Spleen (tissue), 11 donors: ENCODE measurements at regions not wholly inside any gene's neighbourhood (a gene's known extent, or its start where the extent isn't known, plus 50 kb on each side); places are given as distances from the start of the nearest gene placed in this dataset.

Experiments used
- DNase-seq: peaks from one replicate; pipeline ENCODE4 v3.0.0-alpha.2; 2020
- H3K27ac ChIP-seq, 8 donors: fragments of 200-600 bp; sonication (generic) in 7 of 8; 1 replicate in 4 of 8; 2 replicates in 4 of 8; pipeline versions ENCODE4 v1.5.0 to v1.8.0; 2016 to 2021; ENCODE audit warnings: inconsistent platforms in 4 of 8, mild to moderate bottlenecking in 4 of 8, moderate library complexity in 1 of 8
- H3K27me3 ChIP-seq, 7 donors: fragments of 200-600 bp; sonication (generic) in 6 of 7; replicated peaks in 1 of 7; 1 replicate in 4 of 7; 2 replicates in 3 of 7; pipeline versions ENCODE4 v1.5.0 to v1.8.0; 2016 to 2021; ENCODE audit warnings: inconsistent platforms in 3 of 7, mild to moderate bottlenecking in 1 of 7
- H3K36me3 ChIP-seq, 6 donors: fragments of 200-600 bp; sonication (generic) in 5 of 6; 1 replicate in 4 of 6; 2 replicates in 2 of 6; pipeline versions ENCODE4 v1.5.0 to v1.8.0; 2016 to 2021; ENCODE audit warnings: inconsistent platforms in 2 of 6
- H3K4me1 ChIP-seq, 6 donors: fragments of 200-600 bp; sonication (generic) in 5 of 6; 1 replicate in 3 of 6; 2 replicates in 3 of 6; pipeline versions ENCODE4 v1.5.0 to v1.8.0; 2016 to 2021; ENCODE audit warnings: inconsistent platforms in 3 of 6
- H3K4me3 ChIP-seq, 8 donors: fragments of 200-600 bp; sonication (generic) in 7 of 8; 1 replicate in 4 of 8; 2 replicates in 4 of 8; pipeline versions ENCODE4 v1.5.0 to v1.8.0; 2016 to 2021; ENCODE audit warnings: inconsistent platforms in 4 of 8, mild to moderate bottlenecking in 4 of 8, moderate library complexity in 2 of 8
- H3K9me3 ChIP-seq, 8 donors: fragments of 200-600 bp; sonication (generic) in 7 of 8; 1 replicate in 4 of 8; 2 replicates in 4 of 8; pipeline versions ENCODE4 v1.5.0 to v1.8.0; 2016 to 2021; ENCODE audit warnings: inconsistent platforms in 4 of 8
- POLR2A ChIP-seq, 3 donors: fragments of 450-650 bp; IDR thresholded peaks; one replicate each; pipeline ENCODE4 v1.5.1; 2017; ENCODE audit warnings: antibody characterized with exemption in 3 of 3, mild to moderate bottlenecking in 1 of 3
- POLR2AphosphoS5 ChIP-seq, 3 donors: sonication (generic); formaldehyde crosslinking; IDR thresholded peaks; one replicate each; pipeline ENCODE4 v1.5.1; 2017; ENCODE audit warnings: antibody characterized with exemption in 3 of 3
- WGBS, 5 donors: extraction: QIAGEN DNeasy Blood & Tissue Kit in 3 of 5; methylation state at CpG; one replicate each; pipeline versions ENCODE4 v1.1.5 to v1.1.7; 2013 to 2018; 5-methylcytosine and 5-hydroxymethylcytosine counted together
- intact Hi-C: fragments of 100-400 bp; cut with DNase I; formaldehyde crosslinking; loops from one replicate; pipeline ENCODE4 v1.15.0; 2023; ENCODE audit warnings: low total_unique reads
- TF ChIP-seq, protein P1 (sequence below), 11 experiments: fragments of 200-600 bp in 7 of 11; fragments of 450-650 bp in 4 of 11; sonication (generic) in 4 of 11; IDR thresholded peaks in 8 of 11; conservative IDR thresholded peaks in 3 of 11; 1 replicate in 7 of 11; 2 replicates in 4 of 11; pipeline versions ENCODE4 v1.4.0 to v1.8.0; 2016 to 2021; ENCODE audit warnings: antibody characterized with exemption in 11 of 11, inconsistent platforms in 4 of 11, mild to moderate bottlenecking in 1 of 11
- donor health status: healthy with polysubstance abuse.
- donor health status: DM: no; HTN: no; CAD: no; lungs with moderate emphysema.
- donor health status: DM: no; HTN: no; CAD: no.
- donor health status: Bipolar disorder and iron deficiency.
- donor health status: healthy.
- donor health status: DM: no; HTN: no; CAD: no.
- donor health status: DM: yes; HTN: yes; CAD: no.

DNA sequence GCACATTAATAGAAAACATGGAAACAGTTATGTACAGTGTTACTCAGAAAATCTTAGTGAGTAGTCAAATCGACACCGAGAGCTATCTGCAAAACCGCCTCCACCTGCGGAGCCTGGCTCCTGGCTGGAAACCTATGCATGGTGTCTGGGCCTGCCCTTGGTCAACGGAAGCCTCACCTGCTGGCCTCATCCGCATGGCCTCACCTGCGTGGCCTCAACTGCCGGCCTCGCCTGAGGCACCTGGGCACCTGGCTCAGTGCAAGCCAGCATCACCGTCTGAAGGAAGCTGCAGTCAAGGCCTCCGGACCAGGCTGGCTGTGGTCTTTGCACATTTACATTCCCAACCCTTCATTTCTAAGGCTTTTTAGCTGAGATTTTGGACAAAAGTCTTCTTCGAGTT lies 352.1 kb downstream of the POM121L12 start:
- H3K36me3 ChIP-seq, result no peaks in the 10 kb centered on the region
- no peaks in the 10 kb centered on the region for H3K27me3 ChIP-seq
- intact Hi-C loops, result no loop called here
- TF ChIP-seq POLR2A (IDR thresholded peaks at IDR 0.05), result no peak
- TF ChIP-seq POLR2AphosphoS5 (IDR thresholded peaks at IDR 0.05), result no peak
- TF ChIP-seq, protein P1, sequence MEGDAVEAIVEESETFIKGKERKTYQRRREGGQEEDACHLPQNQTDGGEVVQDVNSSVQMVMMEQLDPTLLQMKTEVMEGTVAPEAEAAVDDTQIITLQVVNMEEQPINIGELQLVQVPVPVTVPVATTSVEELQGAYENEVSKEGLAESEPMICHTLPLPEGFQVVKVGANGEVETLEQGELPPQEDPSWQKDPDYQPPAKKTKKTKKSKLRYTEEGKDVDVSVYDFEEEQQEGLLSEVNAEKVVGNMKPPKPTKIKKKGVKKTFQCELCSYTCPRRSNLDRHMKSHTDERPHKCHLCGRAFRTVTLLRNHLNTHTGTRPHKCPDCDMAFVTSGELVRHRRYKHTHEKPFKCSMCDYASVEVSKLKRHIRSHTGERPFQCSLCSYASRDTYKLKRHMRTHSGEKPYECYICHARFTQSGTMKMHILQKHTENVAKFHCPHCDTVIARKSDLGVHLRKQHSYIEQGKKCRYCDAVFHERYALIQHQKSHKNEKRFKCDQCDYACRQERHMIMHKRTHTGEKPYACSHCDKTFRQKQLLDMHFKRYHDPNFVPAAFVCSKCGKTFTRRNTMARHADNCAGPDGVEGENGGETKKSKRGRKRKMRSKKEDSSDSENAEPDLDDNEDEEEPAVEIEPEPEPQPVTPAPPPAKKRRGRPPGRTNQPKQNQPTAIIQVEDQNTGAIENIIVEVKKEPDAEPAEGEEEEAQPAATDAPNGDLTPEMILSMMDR (IDR thresholded peaks at IDR 0.05 in 8 of 11, conservative IDR thresholded peaks at IDR 0.05 in 3 of 11), result no peak
- peaks cover 0 to 39% (median 24%) of the 10 kb centered on the region in 8 donors for H3K9me3 ChIP-seq
- no peaks in the 10 kb centered on the region for H3K4me1 ChIP-seq
- H3K4me3 ChIP-seq, result no peak overlapping the region
- H3K27ac ChIP-seq, result no peak overlapping the region
- WGBS, 5 donors, result 86 to 93% (median 90%) methylated on average over 12 of the region's 12 CpGs
- DNase-seq, result no peak

DNA sequence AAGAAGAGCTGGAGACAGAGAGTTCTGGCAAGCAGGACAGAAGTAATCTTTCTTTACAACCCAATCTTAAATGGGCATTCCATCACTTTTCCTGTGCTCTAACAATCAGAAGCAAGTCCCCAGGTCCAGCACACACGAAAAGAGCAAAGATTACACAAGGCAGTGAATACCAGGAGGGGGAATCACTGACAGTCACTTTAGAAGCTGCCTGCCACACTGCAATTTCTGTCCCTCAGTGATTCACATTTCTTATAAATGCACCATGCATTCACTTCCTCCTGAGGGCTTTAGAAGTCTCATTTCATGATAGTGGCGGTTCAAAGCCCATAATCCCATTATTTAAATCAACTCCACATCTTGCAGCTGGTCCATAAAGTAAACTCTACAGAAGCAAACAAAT lies 362.5 kb downstream of the POM121L12 start:
- H3K27me3 ChIP-seq, result no peaks in the 10 kb centered on the region
- peaks cover 0 to 31% (median 17%) of the 10 kb centered on the region in 8 donors for H3K9me3 ChIP-seq
- H3K4me3 ChIP-seq, result no peak overlapping the region
- DNase-seq, result no peak
- 52 to 83% (median 76%) methylated on average over 2 of the region's 2 CpGs for WGBS, 5 donors
- no peak overlapping the region for H3K27ac ChIP-seq
- H3K36me3 ChIP-seq, result no peaks in the 10 kb centered on the region
- no peak for TF ChIP-seq POLR2A (IDR thresholded peaks at IDR 0.05)
- no peak for TF ChIP-seq POLR2AphosphoS5 (IDR thresholded peaks at IDR 0.05)
- intact Hi-C loops, result no loop called here
- no peaks in the 10 kb centered on the region for H3K4me1 ChIP-seq

DNA sequence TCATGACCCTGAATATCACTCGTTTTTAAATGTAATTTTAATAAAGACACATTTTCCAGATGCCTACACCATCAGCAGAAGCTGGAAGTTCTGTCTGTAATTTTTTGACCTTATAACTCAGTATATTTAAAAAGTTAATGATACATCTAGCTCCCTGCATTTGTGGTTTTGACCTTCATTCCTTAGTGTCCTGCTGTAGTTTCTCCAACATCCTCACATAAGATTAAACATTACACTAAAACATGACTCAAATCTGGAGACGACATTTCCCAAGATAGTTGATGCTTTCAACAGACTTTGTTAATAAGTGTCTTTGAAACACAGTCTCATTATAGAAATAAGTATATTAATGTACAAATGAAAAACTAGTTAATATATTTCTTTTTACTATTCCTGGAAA lies 363.1 kb downstream of the POM121L12 start:
- intact Hi-C loops, result no loop called here
- TF ChIP-seq, protein P1 (IDR thresholded peaks at IDR 0.05 in 8 of 11, conservative IDR thresholded peaks at IDR 0.05 in 3 of 11), result no peak
- no peak for TF ChIP-seq POLR2AphosphoS5 (IDR thresholded peaks at IDR 0.05)
- no peak for TF ChIP-seq POLR2A (IDR thresholded peaks at IDR 0.05)
- no peaks in the 10 kb centered on the region for H3K27me3 ChIP-seq

DNA sequence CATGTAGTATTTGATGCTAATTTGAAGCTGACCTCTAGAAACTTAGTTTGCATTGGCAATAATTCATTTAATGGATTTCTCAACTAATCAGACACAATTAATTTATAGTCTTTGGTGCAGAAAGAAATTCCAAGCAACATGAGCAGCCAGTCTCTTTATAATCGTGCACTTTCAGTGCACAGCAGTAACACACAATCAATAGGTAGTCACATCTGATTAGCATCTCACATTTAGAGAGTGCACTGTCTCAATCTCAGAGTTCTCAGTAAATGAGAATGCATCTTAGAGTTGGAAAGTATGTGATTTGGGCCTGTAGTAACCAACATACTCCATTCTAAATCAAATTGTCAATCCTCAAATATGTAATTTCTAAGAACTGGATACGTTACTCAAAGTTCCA lies 377.6 kb downstream of the POM121L12 start:
- intact Hi-C loops, result no loop called here
- TF ChIP-seq, protein P1 (IDR thresholded peaks at IDR 0.05 in 8 of 11, conservative IDR thresholded peaks at IDR 0.05 in 3 of 11), result no peak
- TF ChIP-seq POLR2AphosphoS5 (IDR thresholded peaks at IDR 0.05) (no peak), POLR2A (IDR thresholded peaks at IDR 0.05) (no peak)

More for the DNA sequence above, 363.1 kb downstream of the POM121L12 start:
- Histone ChIP-seq H3K4me1 (no peaks in the 10 kb centered on the region), H3K36me3 (no peaks in the 10 kb centered on the region), H3K27ac (no peak overlapping the region), H3K4me3 (no peak overlapping the region), H3K9me3 (peaks cover 0 to 33% (median 17%) of the 10 kb centered on the region in 8 donors)
- 49 to 68% (median 62%) methylated on average over 2 of the region's 2 CpGs for WGBS, 5 donors
- no peak for DNase-seq

DNA sequence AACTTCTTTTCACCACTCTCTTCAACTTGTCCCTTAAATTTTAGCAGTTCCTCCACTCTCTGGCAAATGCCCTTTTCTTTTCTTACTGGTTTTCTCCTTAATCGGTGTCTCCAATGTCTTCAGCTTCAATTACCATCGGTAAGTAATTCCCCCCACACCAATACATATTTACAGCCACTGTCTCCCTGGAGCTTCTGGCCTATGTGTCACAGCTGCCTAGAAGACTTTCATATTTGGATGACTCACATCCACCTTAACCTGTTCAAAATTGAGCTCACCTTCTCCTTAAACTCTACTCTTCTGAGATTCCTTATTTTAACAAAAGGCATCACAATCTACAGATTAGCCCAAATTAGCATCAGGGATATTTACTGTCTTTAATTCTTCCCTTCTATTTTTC lies 380.4 kb downstream of the POM121L12 start:
- TF ChIP-seq, protein P1 (IDR thresholded peaks at IDR 0.05 in 8 of 11, conservative IDR thresholded peaks at IDR 0.05 in 3 of 11), result no peak
- TF ChIP-seq POLR2A (IDR thresholded peaks at IDR 0.05), result no peak
- no peak for TF ChIP-seq POLR2AphosphoS5 (IDR thresholded peaks at IDR 0.05)
- Histone ChIP-seq H3K27ac (no peak overlapping the region), H3K4me1 (no peaks in the 10 kb centered on the region), H3K4me3 (no peak overlapping the region), H3K27me3 (no peaks in the 10 kb centered on the region), H3K36me3 (no peaks in the 10 kb centered on the region), H3K9me3 (peaks cover 0 to 42% (median 5%) of the 10 kb centered on the region in 8 donors)
- 89 to 96% (median 90%) methylated on average over 2 of the region's 2 CpGs for WGBS, 5 donors
- intact Hi-C loops, result no loop called here
- DNase-seq, result no peak

More for the DNA sequence above, 377.6 kb downstream of the POM121L12 start:
- Histone ChIP-seq H3K4me1 (no peaks in the 10 kb centered on the region), H3K4me3 (no peak overlapping the region), H3K9me3 (peaks cover 0 to 29% (median 2%) of the 10 kb centered on the region in 8 donors), H3K27me3 (no peaks in the 10 kb centered on the region), H3K36me3 (no peaks in the 10 kb centered on the region), H3K27ac (no peak overlapping the region)
- WGBS, 5 donors, result 73 to 92% (median 79%) methylated on average over 2 of the region's 2 CpGs
- DNase-seq, result no peak
